B cell (primary cell): ENCODE measurements at regions not wholly inside any gene's neighbourhood (a gene's known extent, or its start where the extent isn't known, plus 50 kb on each side); places are given as distances from the start of the nearest gene placed in this dataset.

Experiments used
- ATAC-seq: fragments of 200-7000 bp; cut with Tn5 transposase; one replicate; pipeline ENCODE4 v1.10.0; 2021; ENCODE audit warnings: low read depth, mild to moderate bottlenecking, moderate number of reproducible peaks, moderate library complexity
- CTCF ChIA-PET: fragments of 350-600 bp; sonication (Branson Sonifier 250); formaldehyde crosslinking; loops from one replicate; lab custom pipeline; 2021; ENCODE audit warnings: antibody characterized with exemption, inconsistent platforms; lab: Charles Lee
- POLR2A ChIA-PET: fragments of 350-600 bp; sonication (Branson Sonifier 250); formaldehyde crosslinking; loops from one replicate; lab custom pipeline; 2021; ENCODE audit warnings: antibody characterized with exemption; lab: Charles Lee
- DNase-seq: peaks from one replicate; pipeline ENCODE4 v3.0.0; 2013
- H2AFZ ChIP-seq: 2 replicates; pipeline ENCODE4 v1.6.1; 2012; ENCODE audit warnings: mild to moderate bottlenecking, low read depth, low read length; ENCODE audit not compliant: insufficient read depth, poor library complexity, severe bottlenecking
- H3K27ac ChIP-seq, 2 donors: 1 replicate in 1 of 2; 2 replicates in 1 of 2; pipeline ENCODE4 v1.5.1; 2012 to 2013; ENCODE audit warnings: low read length in 2 of 2, mild to moderate bottlenecking in 2 of 2, moderate library complexity in 1 of 2
- H3K27me3 ChIP-seq, 4 experiments: fragments of 200-600 bp in 1 of 4; sonication (generic) in 1 of 4; replicated peaks in 1 of 4; 1 replicate in 2 of 4; 2 replicates in 2 of 4; pipeline versions ENCODE4 v1.6.1 to v1.7.0; 2013 to 2016; ENCODE audit warnings: low read length in 3 of 4, mild to moderate bottlenecking in 2 of 4, mixed read lengths in 1 of 4, moderate library complexity in 1 of 4; ENCODE audit not compliant: insufficient read depth in 4 of 4, control insufficient read depth in 3 of 4; ENCODE audit errors: control extremely low read depth in 1 of 4
- H3K36me3 ChIP-seq, 2 experiments: replicated peaks in 1 of 2; 1 replicate in 1 of 2; 2 replicates in 1 of 2; pipeline versions ENCODE4 v1.6.1 to v1.7.1; 2013; ENCODE audit warnings: low read length in 1 of 2; ENCODE audit not compliant: insufficient read depth in 2 of 2, control insufficient read depth in 1 of 2; ENCODE audit errors: control extremely low read depth in 1 of 2, extremely low read depth in 1 of 2
- H3K4me1 ChIP-seq, 2 donors: fragments of 200-600 bp in 1 of 2; sonication (generic) in 1 of 2; 1 replicate in 1 of 2; 2 replicates in 1 of 2; pipeline versions ENCODE4 v1.5.1 to v1.6.1; 2013 to 2017; ENCODE audit warnings: low read length in 2 of 2; ENCODE audit not compliant: control insufficient read depth in 2 of 2, insufficient read depth in 2 of 2
- H3K4me2 ChIP-seq: replicated peaks from 2 replicates; pipeline ENCODE3; 2012; ENCODE audit warnings: mild to moderate bottlenecking, low read depth, low read length; ENCODE audit not compliant: poor library complexity, severe bottlenecking
- H3K4me3 ChIP-seq, 5 experiments: fragments of 200-600 bp in 1 of 5; sonication (generic) in 1 of 5; 1 replicate in 3 of 5; 2 replicates in 2 of 5; pipeline versions ENCODE4 v1.5.1 to v1.7.0; 2011 to 2016; ENCODE audit warnings: low read length in 4 of 5, mild to moderate bottlenecking in 4 of 5, low read depth in 2 of 5, control low read depth in 1 of 5, moderate library complexity in 1 of 5; ENCODE audit not compliant: insufficient read depth in 1 of 5; ENCODE audit errors: control extremely low read depth in 1 of 5, extremely low read depth in 1 of 5
- H3K79me2 ChIP-seq: fragments of 200-600 bp; sonication (generic); one replicate; pipeline ENCODE4 v1.6.0; 2016; ENCODE audit warnings: low read length; ENCODE audit not compliant: control insufficient read depth, insufficient read depth
- H3K9ac ChIP-seq: fragments of 200-600 bp; sonication (generic); 2 replicates; pipeline ENCODE4 v1.6.1; 2017; ENCODE audit warnings: mild to moderate bottlenecking, low read length, moderate library complexity
- H3K9me3 ChIP-seq, 3 donors: one replicate each; pipeline versions ENCODE4 v1.6.1 to v1.7.1; 2013; ENCODE audit warnings: low read length in 2 of 3; ENCODE audit not compliant: control insufficient read depth in 2 of 3, insufficient read depth in 1 of 3; ENCODE audit errors: control extremely low read depth in 1 of 3
- H4K20me1 ChIP-seq: 2 replicates; pipeline ENCODE4 v1.6.0; 2012; ENCODE audit warnings: mild to moderate bottlenecking, low read length; ENCODE audit not compliant: insufficient read depth, control insufficient read depth, poor library complexity, severe bottlenecking
- H3K27ac Mint-ChIP-seq: one replicate; pipeline ENCODE4 v1.8.0; 2021; ENCODE audit warnings: mixed read lengths
- H3K27me3 Mint-ChIP-seq: one replicate; pipeline ENCODE4 v1.8.0; 2021; ENCODE audit warnings: mixed read lengths
- H3K4me1 Mint-ChIP-seq: one replicate; pipeline ENCODE4 v1.8.0; 2021; ENCODE audit warnings: mixed read lengths
- H3K4me3 Mint-ChIP-seq: one replicate; pipeline ENCODE4 v1.8.0; 2021; ENCODE audit warnings: mixed read lengths
- H3K9me3 Mint-ChIP-seq: one replicate; pipeline ENCODE4 v1.8.0; 2022; ENCODE audit warnings: mixed read lengths; ENCODE audit not compliant: insufficient read depth
- CTCF ChIP-seq: fragments of 200-600 bp; IDR thresholded peaks from one replicate; pipeline ENCODE4 v1.8.0; 2022; ENCODE audit warnings: antibody characterized with exemption, mild to moderate bottlenecking
- EZH2 ChIP-seq: IDR thresholded peaks from 2 replicates; pipeline ENCODE4 v1.6.1; 2012; ENCODE audit warnings: borderline replicate concordance, low read depth, mild to moderate bottlenecking, moderate library complexity, low read length; ENCODE audit not compliant: insufficient read depth, poor library complexity, severe bottlenecking
- whole genome bisulfite sequencing: methylation state at CpG from one replicate; pipeline ENCODE4 v1.1.5; 2013; ENCODE audit warnings: missing lambda C conversion rate; ENCODE audit not compliant: insufficient coverage; 5-methylcytosine and 5-hydroxymethylcytosine counted together
- intact Hi-C: fragments of 100-400 bp; cut with micrococcal nuclease; formaldehyde crosslinking; loops from one replicate; pipeline ENCODE4 v1.10.0; 2022

GRCh38 chr2:136189221-136189782 lies 71.4 kb upstream of the CXCR4 start:
- no peak overlapping the region for H3K4me2 ChIP-seq

More at GRCh38 chr2:136189221-136189782, 71.4 kb upstream of the CXCR4 start:
- DNase-seq (no peak), ATAC-seq (no peak)
- no peak overlapping the region for H3K4me3 Mint-ChIP-seq
- intact Hi-C loops, result loop anchor here (5.0 kb wide), 1 partner anchor 37 kb away; no protein-coding TSS in a partner anchor
- Histone ChIP-seq H3K27me3 (no peaks in the 10 kb centered on the region), H3K27ac (no peak overlapping the region), H3K4me3 (no peak overlapping the region), H3K4me1 (peaks cover 8 to 17% of the 10 kb centered on the region in 2 donors), H3K9me3 (peaks cover 0 to 2% (median 0%) of the 10 kb centered on the region in 3 donors), H3K79me2 (no peaks in the 10 kb centered on the region), H2AFZ (no peak overlapping the region), H3K36me3 (peaks cover 0 to 3% of the 10 kb centered on the region in 2 experiments), H3K9ac (no peak overlapping the region), H4K20me1 (no peaks in the 10 kb centered on the region)
- POLR2A ChIA-PET, result interaction anchor here (0.5 to 1.5 kb wide), 5 partner anchors 8 to 211 kb away, joined by 3 to 8 read pairs (median 3); no protein-coding TSS in a partner anchor
- no peak for TF ChIP-seq EZH2
- TF ChIP-seq CTCF, result no peak
- no peaks in the 10 kb centered on the region for H3K9me3 Mint-ChIP-seq
- H3K27ac Mint-ChIP-seq, result no peak overlapping the region
- no peaks in the 10 kb centered on the region for H3K27me3 Mint-ChIP-seq
- CTCF ChIA-PET, result no interaction called here
- 100% methylated on average over 1 of the region's 5 CpGs for WGBS
- H3K4me1 Mint-ChIP-seq, result peaks cover 28% of the 10 kb centered on the region
